Lower lobe of right lung (tissue), 2 donors: ENCODE measurements at regions not wholly inside any gene's neighbourhood (a gene's known extent, or its start where the extent isn't known, plus 50 kb on each side); places are given as distances from the start of the nearest gene placed in this dataset.

Experiments
- ATAC-seq, 2 donors: fragments of 200-7000 bp; cut with Tn5 transposase; one replicate each; pipeline ENCODE4 v1.9.1; 2020 to 2022; ENCODE audit warnings: mild to moderate bottlenecking in 2 of 2, moderate library complexity in 2 of 2
- DNase-seq: peaks from one replicate; pipeline ENCODE4 v3.0.0-alpha.2; 2020
- H3K27ac ChIP-seq: fragments of 200-600 bp; one replicate; pipeline ENCODE4 v1.8.0; 2022
- H3K27me3 ChIP-seq: fragments of 200-600 bp; one replicate; pipeline ENCODE4 v1.8.0; 2022; ENCODE audit warnings: low read depth
- H3K36me3 ChIP-seq: fragments of 200-600 bp; one replicate; pipeline ENCODE4 v1.8.0; 2022; ENCODE audit warnings: mild to moderate bottlenecking
- H3K4me1 ChIP-seq: fragments of 200-600 bp; one replicate; pipeline ENCODE4 v1.8.0; 2022
- H3K4me3 ChIP-seq: fragments of 200-600 bp; one replicate; pipeline ENCODE4 v1.8.0; 2022; ENCODE audit warnings: mild to moderate bottlenecking
- H3K9me3 ChIP-seq: fragments of 200-600 bp; one replicate; pipeline ENCODE4 v1.8.0; 2022
- CTCF ChIP-seq: fragments of 200-600 bp; IDR thresholded peaks from one replicate; pipeline ENCODE4 v1.8.0; 2022; ENCODE audit warnings: antibody characterized with exemption, mild to moderate bottlenecking
- intact Hi-C: fragments of 100-400 bp; cut with DNase I; formaldehyde crosslinking; loops from one replicate; pipeline ENCODE4 v1.11.0; 2022
- donor health status: DM: no; HTN: yes; CAD: no; lungs with severe emphysema.

- no peak for TF ChIP-seq CTCF
- Histone ChIP-seq H3K9me3 (no peaks in the 10 kb centered on the region), H3K27me3 (no peaks in the 10 kb centered on the region), H3K4me3 (no peak overlapping the region), H3K27ac (peak overlapping the region; percentile 49), H3K4me1 (peaks cover 12% of the 10 kb centered on the region), H3K36me3 (no peaks in the 10 kb centered on the region)
- DNase-seq: no peak
- intact Hi-C loops: no loop called here
- ATAC-seq: peak in 1 of 2 donors; percentile 16
Observed at GRCh38 chr6:148218542-148219258, 123.9 kb upstream of the SASH1 start.

- Histone ChIP-seq H3K27me3 (no peaks in the 10 kb centered on the region), H3K9me3 (no peaks in the 10 kb centered on the region), H3K4me3 (no peak overlapping the region), H3K27ac (no peak overlapping the region), H3K36me3 (no peaks in the 10 kb centered on the region), H3K4me1 (peaks cover 12% of the 10 kb centered on the region)
- ATAC-seq (no peak), DNase-seq (no peak)
- no peak for TF ChIP-seq CTCF
- intact Hi-C loops: no loop called here
Observed at GRCh38 chr6:148221196-148221979, 121.2 kb upstream of the SASH1 start.

- intact Hi-C loops: no loop called here
- DNase-seq: no peak
- H3K4me1 ChIP-seq: peaks cover 12% of the 10 kb centered on the region
Observed at GRCh38 chr6:148222376-148222775, 120.3 kb upstream of the SASH1 start.

GRCh38 chr6:148222846-148223245 is 119.8 kb upstream of the SASH1 start:
- Histone ChIP-seq H3K9me3 (no peaks in the 10 kb centered on the region), H3K4me1 (peaks cover 11% of the 10 kb centered on the region), H3K4me3 (no peak overlapping the region), H3K27me3 (no peaks in the 10 kb centered on the region), H3K27ac (no peak overlapping the region), H3K36me3 (no peaks in the 10 kb centered on the region)
- DNase-seq (no peak), ATAC-seq (no peak)
- no peak for TF ChIP-seq CTCF
- intact Hi-C loops: no loop called here

More at GRCh38 chr6:148222376-148222775, 120.3 kb upstream of the SASH1 start:
- no peak overlapping the region for H3K4me3 ChIP-seq
- H3K27me3 ChIP-seq: no peaks in the 10 kb centered on the region
- no peak for ATAC-seq
- H3K36me3 ChIP-seq: no peaks in the 10 kb centered on the region
- no peak for TF ChIP-seq CTCF
- no peaks in the 10 kb centered on the region for H3K9me3 ChIP-seq
- H3K27ac ChIP-seq: no peak overlapping the region

- no peaks in the 10 kb centered on the region for H3K36me3 ChIP-seq
- DNase-seq: no peak
- peaks cover 5% of the 10 kb centered on the region for H3K4me1 ChIP-seq
- no peak overlapping the region for H3K27ac ChIP-seq
- no peak for TF ChIP-seq CTCF
- no peak overlapping the region for H3K4me3 ChIP-seq
- no peaks in the 10 kb centered on the region for H3K9me3 ChIP-seq
- intact Hi-C loops: no loop called here
- H3K27me3 ChIP-seq: no peaks in the 10 kb centered on the region
- ATAC-seq: no peak
Observed at GRCh38 chr6:148223424-148223842, 119.2 kb upstream of the SASH1 start.
